GM10248 (cell line): ENCODE measurements at regions not wholly inside any gene's neighbourhood (a gene's known extent, or its start where the extent isn't known, plus 50 kb on each side); places are given as distances from the start of the nearest gene placed in this dataset.

Experiments
- CTCF ChIA-PET: fragments of 300-600 bp; sonication (Branson Sonifier 250); formaldehyde crosslinking; extraction: SDS; loops from one replicate; lab custom pipeline; 2021; ENCODE audit warnings: antibody characterized with exemption; lab: Yijun Ruan, JAX
- POLR2A ChIA-PET: fragments of 350-650 bp; sonication (Branson Sonifier 250); formaldehyde crosslinking; extraction: SDS; loops from one replicate; lab custom pipeline; 2020; ENCODE audit warnings: antibody characterized with exemption; lab: Yijun Ruan, JAX
- DNase-seq: peaks from one replicate; pipeline ENCODE4 v3.0.0; 2012; ENCODE audit errors: extremely low spot score
- TF ChIP-seq, protein P1 (sequence below): IDR thresholded peaks from 2 replicates; pipeline ENCODE4 v1.5.1; 2012; ENCODE audit warnings: mild to moderate bottlenecking, low read depth; ENCODE audit errors: extremely low read depth, missing control alignments, control extremely low read depth

- ChIA-PET CTCF (interaction anchor here (2.7 kb wide), 1 partner anchor 10 kb away, joined by 6 read pairs; no protein-coding TSS in a partner anchor), POLR2A (no interaction called here)
- TF ChIP-seq, protein P1, sequence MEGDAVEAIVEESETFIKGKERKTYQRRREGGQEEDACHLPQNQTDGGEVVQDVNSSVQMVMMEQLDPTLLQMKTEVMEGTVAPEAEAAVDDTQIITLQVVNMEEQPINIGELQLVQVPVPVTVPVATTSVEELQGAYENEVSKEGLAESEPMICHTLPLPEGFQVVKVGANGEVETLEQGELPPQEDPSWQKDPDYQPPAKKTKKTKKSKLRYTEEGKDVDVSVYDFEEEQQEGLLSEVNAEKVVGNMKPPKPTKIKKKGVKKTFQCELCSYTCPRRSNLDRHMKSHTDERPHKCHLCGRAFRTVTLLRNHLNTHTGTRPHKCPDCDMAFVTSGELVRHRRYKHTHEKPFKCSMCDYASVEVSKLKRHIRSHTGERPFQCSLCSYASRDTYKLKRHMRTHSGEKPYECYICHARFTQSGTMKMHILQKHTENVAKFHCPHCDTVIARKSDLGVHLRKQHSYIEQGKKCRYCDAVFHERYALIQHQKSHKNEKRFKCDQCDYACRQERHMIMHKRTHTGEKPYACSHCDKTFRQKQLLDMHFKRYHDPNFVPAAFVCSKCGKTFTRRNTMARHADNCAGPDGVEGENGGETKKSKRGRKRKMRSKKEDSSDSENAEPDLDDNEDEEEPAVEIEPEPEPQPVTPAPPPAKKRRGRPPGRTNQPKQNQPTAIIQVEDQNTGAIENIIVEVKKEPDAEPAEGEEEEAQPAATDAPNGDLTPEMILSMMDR, result no peak
- DNase-seq, result no peak
Measured at GRCh38 chr6:2552526-2553154, 198.1 kb downstream of the MYLK4 start.

- ChIA-PET POLR2A (no interaction called here), CTCF (interaction anchor here (2.7 kb wide), 1 partner anchor 9 kb away, joined by 6 read pairs; no protein-coding TSS in a partner anchor)
- TF ChIP-seq, protein P1, result no peak
- no peak for DNase-seq
Measured at GRCh38 chr6:2551705-2552104, 199.0 kb downstream of the MYLK4 start.

DNA sequence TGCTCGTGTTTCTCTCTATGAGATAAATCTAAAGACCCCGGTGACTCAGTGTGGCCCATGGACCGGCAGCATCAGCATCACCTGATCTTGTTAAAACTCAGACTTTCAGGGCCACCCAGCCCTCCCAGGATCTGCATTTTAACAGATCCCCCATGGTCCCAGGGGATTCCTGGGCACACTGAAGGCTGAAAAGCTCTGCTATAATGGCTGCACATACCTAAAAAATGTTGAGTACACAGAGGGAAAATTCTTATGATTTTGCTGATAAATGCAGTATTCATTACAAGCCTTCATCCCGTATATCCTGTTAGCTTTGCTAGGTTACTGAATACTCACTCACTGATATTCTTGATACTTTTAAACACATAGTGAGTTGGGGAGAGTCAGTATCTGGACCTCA lies 200.5 kb downstream of the MYLK4 start:
- TF ChIP-seq, protein P1, result no peak
- CTCF ChIA-PET, result no interaction called here
- POLR2A ChIA-PET, result no interaction called here
- no peak for DNase-seq

DNA sequence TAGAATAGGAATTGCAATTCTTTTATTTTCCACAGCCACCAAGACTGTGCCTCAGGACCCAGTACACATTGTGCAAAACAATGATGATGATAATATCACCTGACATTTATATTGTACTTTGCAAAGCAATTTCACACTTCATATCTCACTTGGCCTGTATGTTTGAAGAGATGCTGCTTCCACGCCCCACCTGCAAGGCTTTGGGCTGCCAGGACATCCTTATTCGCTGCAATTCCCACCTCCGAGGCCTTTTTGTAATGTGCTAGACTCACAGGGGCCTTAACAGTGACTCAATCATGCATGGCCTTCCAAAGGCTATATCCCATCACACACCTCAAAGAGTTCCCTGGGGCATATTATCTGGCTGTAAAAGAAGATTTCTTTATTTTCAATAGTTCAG lies 200.9 kb downstream of the MYLK4 start:
- CTCF ChIA-PET, result no interaction called here
- POLR2A ChIA-PET, result no interaction called here
- TF ChIP-seq, protein P1, result no peak
- DNase-seq, result no peak

DNA sequence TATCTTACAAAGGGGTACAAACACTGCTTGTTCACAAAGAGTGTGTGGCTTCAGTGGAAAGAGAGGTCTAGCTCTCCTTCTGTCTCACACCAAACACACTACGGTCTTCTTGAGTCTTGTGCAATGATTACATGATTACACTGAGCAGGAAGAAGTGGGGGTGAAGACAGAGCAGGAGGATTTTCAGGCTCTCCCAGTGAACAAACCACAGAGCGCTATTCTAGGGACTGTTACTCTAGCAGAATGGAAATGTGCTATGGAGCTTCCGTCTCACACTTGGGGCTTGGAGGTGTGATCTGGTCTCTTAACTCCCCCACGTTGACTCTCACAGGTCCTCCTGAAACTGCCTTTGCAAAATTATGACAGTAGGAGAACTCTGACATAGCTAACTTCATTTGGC lies 203.4 kb downstream of the MYLK4 start:
- POLR2A ChIA-PET, result no interaction called here
- TF ChIP-seq, protein P1, result no peak
- DNase-seq, result no peak
- CTCF ChIA-PET, result no interaction called here

- ChIA-PET POLR2A (no interaction called here), CTCF (no interaction called here)
- TF ChIP-seq, protein P1, result no peak
- no peak for DNase-seq
Measured at GRCh38 chr6:2546901-2547300, 203.8 kb downstream of the MYLK4 start.
